ENCODE measurements at regions not wholly inside any gene's neighbourhood (a gene's known extent, or its start where the extent isn't known, plus 50 kb on each side); places are given as distances from the start of the nearest gene placed in this dataset.

DNA sequence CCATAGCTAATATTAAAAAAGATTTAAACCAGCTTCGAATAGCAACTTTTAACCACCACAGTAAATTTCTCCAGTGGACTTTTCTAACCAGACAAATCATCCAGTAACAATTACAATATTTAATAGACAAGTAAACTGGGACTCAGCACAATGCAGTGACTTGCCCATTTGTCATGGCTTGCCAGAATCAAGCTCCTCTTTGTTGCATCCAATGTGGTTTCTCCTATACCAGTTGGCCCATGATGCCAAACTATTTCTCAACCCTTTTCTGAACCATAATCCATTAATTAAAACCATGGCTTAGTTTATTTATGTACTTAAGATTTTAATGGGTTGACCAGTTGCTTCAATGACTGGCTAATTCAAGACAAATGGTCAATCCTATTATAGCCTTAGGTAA lies 64.4 kb downstream of the DIO2 start:
- no peak for DNase-seq

- no peak for DNase-seq
These were observed 74.9 kb downstream of the DIO2 start for GRCh38 chr14:80136358-80136757.

- no peak for DNase-seq
These were observed 75.8 kb downstream of the DIO2 start for GRCh38 chr14:80135305-80136088.

- DNase-seq: no peak
These were observed 77.0 kb downstream of the DIO2 start for GRCh38 chr14:80134321-80134720.

- DNase-seq: no peak
These were observed 77.8 kb downstream of the DIO2 start for GRCh38 chr14:80133457-80133856.

GRCh38 chr14:80127466-80127865 lies 83.8 kb downstream of the DIO2 start:
- no peak for DNase-seq

GRCh38 chr14:80124794-80125193 lies 86.5 kb downstream of the DIO2 start:
- no peak for DNase-seq

DNA sequence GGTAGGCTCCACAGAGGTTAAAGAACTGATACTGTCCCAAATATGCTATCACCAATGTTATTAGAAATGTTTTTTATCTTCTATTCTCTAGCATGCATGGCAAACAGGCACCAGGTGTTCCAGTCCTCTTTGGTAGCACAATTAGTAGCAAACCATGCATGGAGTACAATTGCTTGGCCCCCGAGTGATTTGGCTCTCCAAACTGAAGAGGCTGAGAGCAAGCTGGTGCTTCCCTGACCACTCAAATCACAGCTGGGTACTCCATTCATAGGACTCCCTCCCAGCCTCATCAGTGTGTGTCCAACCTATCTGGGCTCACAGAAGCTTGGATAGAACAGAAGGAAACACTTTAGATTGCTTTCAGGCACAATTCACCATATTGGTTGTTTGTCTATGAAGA lies 93.4 kb downstream of the DIO2 start:
- no peak for DNase-seq

GRCh38 chr14:80116157-80116556 lies 95.1 kb downstream of the DIO2 start:
- DNase-seq: no peak

DNA sequence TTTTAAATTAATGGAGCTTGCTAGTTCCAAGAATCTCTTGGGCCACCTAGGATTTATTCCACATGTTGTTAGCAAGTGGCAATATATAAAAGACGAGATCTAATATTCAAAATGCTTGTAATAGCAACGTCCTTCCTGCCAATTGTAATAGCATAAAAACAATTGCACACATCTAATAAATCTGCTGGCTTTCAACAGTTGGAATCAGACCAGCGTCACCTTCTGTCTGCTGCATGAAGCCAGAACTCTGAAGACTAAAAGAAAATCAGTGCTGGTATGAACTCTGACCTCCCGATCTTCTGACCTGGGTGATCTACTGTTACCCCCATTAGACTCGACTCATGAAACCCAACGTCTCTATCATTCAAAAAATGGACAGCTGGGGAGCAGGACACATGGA lies 100.6 kb downstream of the DIO2 start:
- DNase-seq: no peak

- no peak for DNase-seq
These were observed 102.2 kb downstream of the DIO2 start for GRCh38 chr14:80109055-80109454.

DNA sequence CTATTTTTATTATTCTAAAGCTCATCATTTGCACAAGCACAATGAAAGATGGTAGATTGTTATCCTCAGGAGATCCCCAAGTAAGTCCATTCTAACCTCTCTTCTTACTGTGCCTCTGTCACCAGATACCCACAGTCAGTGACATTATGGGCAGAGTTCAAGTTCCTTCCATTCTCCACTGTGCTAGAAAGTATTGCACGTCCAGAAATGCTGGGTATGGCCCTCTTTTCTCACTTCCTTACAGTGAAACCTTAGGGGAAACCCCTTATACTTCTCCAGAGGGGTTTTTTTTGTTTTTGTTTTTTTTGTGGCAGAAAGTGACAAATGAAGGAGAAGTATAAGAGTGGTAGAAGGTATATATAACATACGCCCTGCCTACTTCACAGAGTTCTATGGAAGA lies 102.9 kb downstream of the DIO2 start:
- DNase-seq: no peak

- DNase-seq: no peak
These were observed 105.8 kb downstream of the DIO2 start for GRCh38 chr14:80105488-80105994.

- DNase-seq: no peak
These were observed 109.5 kb downstream of the DIO2 start for GRCh38 chr14:80101835-80102234.

DNA sequence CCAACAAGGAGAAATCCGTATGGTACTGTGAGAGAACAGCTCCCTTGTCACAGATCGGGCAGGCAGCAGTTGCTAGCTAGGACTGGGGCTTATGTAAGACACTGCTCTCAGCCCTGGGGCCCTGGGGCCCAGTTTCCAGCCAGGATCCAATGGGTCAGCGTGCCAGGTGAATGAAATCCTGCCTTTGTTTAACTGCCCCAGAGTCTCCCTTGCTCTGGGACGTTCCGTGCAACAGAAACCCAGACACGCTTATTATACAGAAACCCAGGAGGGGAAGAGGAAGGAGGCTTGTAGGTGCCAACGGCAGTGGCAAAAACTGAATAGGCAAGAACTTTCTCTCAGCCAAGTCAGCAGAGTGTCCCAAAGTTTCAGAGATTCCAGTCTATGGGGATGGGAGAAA lies 110.6 kb downstream of the DIO2 start:
- DNase-seq: no peak

DNA sequence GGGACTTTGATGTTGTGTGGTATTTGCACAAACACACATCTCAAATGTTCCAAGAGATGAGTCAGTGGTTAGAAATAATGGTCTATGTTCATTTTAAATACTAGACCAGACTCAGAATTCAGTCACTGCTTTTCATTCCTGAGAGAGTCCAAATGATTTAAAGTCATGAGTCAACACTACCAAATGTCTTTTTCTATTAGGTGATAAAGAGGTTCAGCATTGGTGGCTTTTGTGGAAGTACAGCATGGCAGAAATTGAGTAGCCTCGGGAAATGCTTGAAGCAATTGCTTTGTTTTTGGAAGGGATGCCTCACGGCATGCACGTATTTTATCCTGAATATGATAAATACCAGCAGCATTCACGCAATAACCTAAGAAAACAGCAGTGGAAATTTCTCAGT lies 115.7 kb downstream of the DIO2 start:
- DNase-seq: no peak

GRCh38 chr14:80087411-80087810 lies 123.9 kb downstream of the DIO2 start:
- no peak for DNase-seq

- no peak for DNase-seq
These were observed 127.1 kb downstream of the DIO2 start for GRCh38 chr14:80084196-80084595.

DNA sequence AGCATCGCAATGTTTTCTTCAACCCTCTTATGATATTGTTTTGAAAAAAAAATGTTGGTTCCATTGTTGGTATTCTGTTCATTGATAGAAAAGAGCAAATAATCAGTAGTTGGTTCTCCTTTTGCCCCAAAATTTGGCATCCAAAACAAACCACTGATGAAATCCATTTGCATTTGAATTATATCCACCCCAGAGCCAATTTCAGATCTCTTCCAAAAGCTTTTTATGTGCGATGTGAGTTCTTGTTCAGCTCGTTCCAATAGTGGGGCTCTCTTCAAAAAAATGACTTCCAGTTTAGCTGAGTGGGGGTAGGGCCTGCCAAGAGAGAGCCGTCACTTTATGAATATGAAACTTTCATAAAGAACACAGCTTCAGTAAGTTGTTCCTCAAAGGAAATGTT lies 130.7 kb downstream of the DIO2 start:
- no peak for DNase-seq

GRCh38 chr14:80078501-80078900 lies 132.8 kb downstream of the DIO2 start:
- no peak for DNase-seq

DNA sequence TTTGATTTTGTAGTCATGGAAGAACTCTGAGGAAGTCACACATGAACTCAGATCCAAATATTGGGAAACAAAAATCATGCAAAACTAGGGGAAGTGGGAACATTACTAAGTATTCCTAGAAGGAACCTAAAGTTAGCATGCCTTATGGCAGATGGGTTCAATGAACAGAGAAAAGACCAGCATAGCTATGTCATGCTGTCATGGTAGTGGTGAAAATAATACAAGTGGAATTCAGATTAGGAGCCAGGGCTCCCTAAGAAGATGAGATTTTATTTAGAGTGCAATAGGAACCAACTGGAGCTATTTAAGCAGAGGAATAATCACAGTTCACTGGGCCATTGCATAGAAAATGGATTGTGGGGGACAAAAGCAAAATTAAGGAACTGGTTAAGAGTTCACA lies 134.0 kb downstream of the DIO2 start:
- DNase-seq: no peak

DNA sequence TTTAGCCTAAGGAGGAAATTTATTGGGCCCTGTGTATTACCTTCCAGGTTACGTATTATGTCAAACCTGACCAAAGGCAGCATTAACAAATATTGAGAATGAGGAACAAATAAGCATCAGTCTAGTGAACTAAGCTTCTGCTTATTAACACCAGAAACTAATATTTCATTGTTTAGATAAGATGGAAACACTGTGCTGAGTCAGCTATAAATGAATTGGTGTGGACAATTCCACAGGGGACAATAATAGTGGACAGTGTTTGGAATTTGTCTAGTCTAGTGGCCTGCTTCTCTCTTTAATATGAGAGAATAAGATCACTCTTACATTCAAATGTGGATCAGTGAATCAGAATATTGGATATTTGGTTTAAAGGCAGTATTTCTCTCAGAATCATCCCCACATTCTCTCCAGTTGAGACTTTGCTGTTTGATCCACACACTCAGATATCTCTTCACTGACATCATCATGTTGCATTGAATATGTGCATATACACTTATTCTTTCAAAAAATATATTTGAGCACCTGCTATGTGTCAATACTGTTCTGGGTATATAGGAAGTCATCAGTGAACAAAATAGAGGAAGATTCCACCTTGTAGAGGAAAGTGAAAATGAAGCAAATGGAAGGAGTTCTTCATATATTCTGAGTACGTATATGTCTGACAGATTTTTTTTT lies 136.3 kb downstream of the DIO2 start:
- DNase-seq: no peak

- DNase-seq: no peak
These were observed 152.3 kb downstream of the DIO2 start for GRCh38 chr14:80059041-80059440.

DNA sequence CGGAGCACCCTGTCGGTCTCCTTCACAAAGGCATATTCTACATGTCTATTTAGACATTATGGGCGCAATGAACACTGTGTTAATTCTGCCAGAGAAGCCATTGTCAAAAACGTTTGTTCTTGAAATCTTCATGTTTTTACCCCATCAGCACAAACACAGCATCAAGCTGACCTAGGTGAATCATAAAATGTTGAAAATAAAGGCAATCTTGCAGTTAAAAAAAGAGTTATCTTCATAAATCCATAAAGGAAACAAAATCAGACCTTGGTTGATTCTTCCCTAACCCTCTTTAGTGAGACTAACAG lies 154.9 kb downstream of the DIO2 start:
- DNase-seq: no peak
